WTC11 (cell line): ENCODE measurements at regions not wholly inside any gene's neighbourhood (a gene's known extent, or its start where the extent isn't known, plus 50 kb on each side); places are given as distances from the start of the nearest gene placed in this dataset.

Source experiments
- ATAC-seq: fragments of 200-7000 bp; cut with Tn5 transposase; 2 replicates; pipeline ENCODE4 v1.10.0; 2021; ENCODE audit warnings: mild to moderate bottlenecking, moderate library complexity
- CTCF ChIA-PET: fragments of 300-600 bp; sonication (Branson Sonifier 250); formaldehyde crosslinking; loops from one replicate; lab custom pipeline; 2021; ENCODE audit warnings: antibody characterized with exemption; lab: Charles Lee
- POLR2A ChIA-PET: fragments of 350-600 bp; sonication (Branson Sonifier 250); formaldehyde crosslinking; loops from one replicate; lab custom pipeline; 2021; ENCODE audit warnings: antibody characterized with exemption; lab: Charles Lee
- DNase-seq: peaks from one replicate; pipeline ENCODE4 v3.0.0; 2021; ENCODE audit warnings: low spot score
- H3K27ac Mint-ChIP-seq: 2 replicates; pipeline ENCODE4 v1.8.0; 2021; ENCODE audit warnings: mixed read lengths
- H3K27me3 Mint-ChIP-seq: 2 replicates; pipeline ENCODE4 v1.8.0; 2021; ENCODE audit warnings: low read depth, mild to moderate bottlenecking, moderate library complexity, mixed read lengths
- H3K36me3 Mint-ChIP-seq: 2 replicates; pipeline ENCODE4 v1.8.0; 2021; ENCODE audit warnings: mixed read lengths
- H3K4me1 Mint-ChIP-seq: 2 replicates; pipeline ENCODE4 v1.8.0; 2022; ENCODE audit warnings: mixed read lengths
- H3K4me3 Mint-ChIP-seq: 2 replicates; pipeline ENCODE4 v1.8.0; 2021; ENCODE audit warnings: mild to moderate bottlenecking, moderate library complexity, mixed read lengths
- H3K9me3 Mint-ChIP-seq: 2 replicates; pipeline ENCODE4 v1.8.0; 2021; ENCODE audit warnings: mixed read lengths
- ATF1 ChIP-seq: sonication (generic); formaldehyde crosslinking; IDR thresholded peaks from 2 replicates; pipeline ENCODE4 v1.8.1; 2023; ENCODE audit warnings: mild to moderate bottlenecking, moderate library complexity, missing genetic modification reagents
- CBFB ChIP-seq: sonication (generic); formaldehyde crosslinking; IDR thresholded peaks from 2 replicates; pipeline ENCODE4 v1.8.1; 2022; ENCODE audit warnings: mild to moderate bottlenecking, low read depth, missing genetic modification reagents
- CREB1 ChIP-seq: sonication (generic); formaldehyde crosslinking; IDR thresholded peaks from 2 replicates; pipeline ENCODE4 v1.8.0; 2023; ENCODE audit warnings: mild to moderate bottlenecking, missing genetic modification reagents
- CREM ChIP-seq: sonication (generic); formaldehyde crosslinking; IDR thresholded peaks from 2 replicates; pipeline ENCODE4 v1.8.1; 2022; ENCODE audit warnings: mild to moderate bottlenecking, missing genetic modification reagents, moderate library complexity
- ELF4 ChIP-seq: sonication (generic); formaldehyde crosslinking; IDR thresholded peaks from 2 replicates; pipeline ENCODE4 v1.8.1; 2022; ENCODE audit warnings: low read depth, mild to moderate bottlenecking, moderate library complexity, missing genetic modification reagents
- FOXK1 ChIP-seq: sonication (generic); formaldehyde crosslinking; IDR thresholded peaks from 2 replicates; pipeline ENCODE4 v1.8.0; 2022; ENCODE audit warnings: mild to moderate bottlenecking, moderate library complexity, missing genetic modification reagents
- GABPB1 ChIP-seq: sonication (generic); formaldehyde crosslinking; IDR thresholded peaks from 2 replicates; pipeline ENCODE4 v1.8.1; 2023; ENCODE audit warnings: mild to moderate bottlenecking, missing genetic modification reagents
- HMGA2 ChIP-seq: fragments of 250-450 bp; sonication (Bioruptor Pico); IDR thresholded peaks from 2 replicates; pipeline ENCODE4 v1.4.0; 2021; ENCODE audit warnings: mild to moderate bottlenecking, moderate library complexity
- MXD4 ChIP-seq: fragments of 250-450 bp; sonication (Bioruptor Pico); IDR thresholded peaks from 2 replicates; pipeline ENCODE4 v1.8.0; 2021; ENCODE audit warnings: mild to moderate bottlenecking, moderate library complexity, borderline replicate concordance
- MYBL2 ChIP-seq: sonication (generic); formaldehyde crosslinking; IDR thresholded peaks from 2 replicates; pipeline ENCODE4 v1.8.1; 2023; ENCODE audit warnings: mild to moderate bottlenecking, moderate library complexity, missing genetic modification reagents
- NFATC4 ChIP-seq: fragments of 250-450 bp; sonication (Bioruptor Pico); IDR thresholded peaks from 2 replicates; pipeline ENCODE4 v1.9.0; 2021; ENCODE audit warnings: mild to moderate bottlenecking
- PRRX2 ChIP-seq: fragments of 250-450 bp; sonication (Bioruptor Pico); IDR thresholded peaks from 2 replicates; pipeline ENCODE4 v1.8.0; 2021; ENCODE audit warnings: mild to moderate bottlenecking
- ZNF138 ChIP-seq: sonication (generic); formaldehyde crosslinking; conservative IDR thresholded peaks from 2 replicates; pipeline ENCODE4 v1.8.1; 2022; ENCODE audit warnings: mild to moderate bottlenecking, moderate library complexity, missing genetic modification reagents
- ZNF219 ChIP-seq: sonication (generic); formaldehyde crosslinking; IDR thresholded peaks from 2 replicates; pipeline ENCODE4 v1.8.0; 2023; ENCODE audit warnings: missing genetic modification reagents, mild to moderate bottlenecking, borderline replicate concordance
- ZNF263 ChIP-seq: sonication (generic); formaldehyde crosslinking; IDR thresholded peaks from 2 replicates; pipeline ENCODE4 v1.8.1; 2022; ENCODE audit warnings: low read depth, mild to moderate bottlenecking, moderate library complexity, missing genetic modification reagents
- ZNF396 ChIP-seq: fragments of 250-450 bp; sonication (Bioruptor Pico); IDR thresholded peaks from 2 replicates; pipeline ENCODE4 v1.8.0; 2021; ENCODE audit warnings: mild to moderate bottlenecking, moderate library complexity, borderline replicate concordance
- TF ChIP-seq, protein P1 (sequence below): sonication (generic); formaldehyde crosslinking; IDR thresholded peaks from 2 replicates; pipeline ENCODE4 v1.8.1; 2022; ENCODE audit warnings: low read depth, missing genetic modification reagents, borderline replicate concordance
- TF ChIP-seq, protein P2 (sequence below): fragments of 250-450 bp; sonication (Bioruptor Pico); IDR thresholded peaks from 2 replicates; pipeline ENCODE4 v1.9.0; 2021; ENCODE audit warnings: moderate library complexity, mild to moderate bottlenecking, inconsistent platforms, borderline replicate concordance
- TF ChIP-seq, protein P3 (sequence below): sonication (generic); formaldehyde crosslinking; IDR thresholded peaks from 2 replicates; pipeline ENCODE4 v1.8.1; 2023; ENCODE audit warnings: mild to moderate bottlenecking, moderate library complexity, missing genetic modification reagents
- TF ChIP-seq, protein P4 (sequence below): sonication (generic); formaldehyde crosslinking; IDR thresholded peaks from 2 replicates; pipeline ENCODE4 v1.8.0; 2023; ENCODE audit warnings: missing genetic modification reagents
- TF ChIP-seq, protein P5 (sequence below): sonication (generic); formaldehyde crosslinking; IDR thresholded peaks from 2 replicates; pipeline ENCODE4 v1.8.0; 2022; ENCODE audit warnings: mild to moderate bottlenecking, missing genetic modification reagents
- TF ChIP-seq, protein P6 (sequence below): fragments of 250-450 bp; sonication (Bioruptor Pico); IDR thresholded peaks from 2 replicates; pipeline ENCODE4 v1.8.0; 2021; ENCODE audit warnings: mild to moderate bottlenecking
- TF ChIP-seq, protein P7 (sequence below): sonication (generic); formaldehyde crosslinking; IDR thresholded peaks from 2 replicates; pipeline ENCODE4 v1.8.1; 2023; ENCODE audit warnings: mild to moderate bottlenecking, missing genetic modification reagents, moderate library complexity
- TF ChIP-seq, protein P8 (sequence below): sonication (generic); formaldehyde crosslinking; IDR thresholded peaks from 2 replicates; pipeline ENCODE4 v1.8.1; 2022; ENCODE audit warnings: mild to moderate bottlenecking, missing genetic modification reagents, moderate library complexity, borderline replicate concordance

DNA sequence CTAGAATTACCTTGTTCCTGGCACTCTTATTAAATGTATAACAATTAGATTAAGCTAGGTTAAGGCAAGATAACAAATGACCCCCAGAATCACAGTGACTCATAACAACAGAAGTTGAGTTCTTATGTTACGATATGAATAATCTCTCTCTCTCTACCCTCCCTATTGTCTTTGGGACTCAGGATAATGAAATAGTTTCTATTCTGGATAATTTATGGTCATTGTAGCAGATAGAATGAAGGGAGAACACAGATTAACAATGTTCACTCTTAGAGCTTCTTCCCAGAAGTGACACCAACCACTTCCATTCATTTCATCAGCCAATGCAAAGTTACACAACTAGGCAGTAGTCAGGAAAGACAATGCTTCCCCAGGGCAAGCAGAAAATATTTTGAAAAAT is 334.5 kb downstream of the C11orf87 start:
- no peaks in the 10 kb centered on the region for H3K27me3 Mint-ChIP-seq
- ChIA-PET CTCF (no interaction called here), POLR2A (no interaction called here)
- no peak overlapping the region for H3K27ac Mint-ChIP-seq
- DNase-seq (no peak), ATAC-seq (no peak)
- no peaks in the 10 kb centered on the region for H3K36me3 Mint-ChIP-seq
- H3K4me3 Mint-ChIP-seq: no peak overlapping the region
- peaks cover 13% of the 10 kb centered on the region for H3K9me3 Mint-ChIP-seq
- TF ChIP-seq, protein P1, sequence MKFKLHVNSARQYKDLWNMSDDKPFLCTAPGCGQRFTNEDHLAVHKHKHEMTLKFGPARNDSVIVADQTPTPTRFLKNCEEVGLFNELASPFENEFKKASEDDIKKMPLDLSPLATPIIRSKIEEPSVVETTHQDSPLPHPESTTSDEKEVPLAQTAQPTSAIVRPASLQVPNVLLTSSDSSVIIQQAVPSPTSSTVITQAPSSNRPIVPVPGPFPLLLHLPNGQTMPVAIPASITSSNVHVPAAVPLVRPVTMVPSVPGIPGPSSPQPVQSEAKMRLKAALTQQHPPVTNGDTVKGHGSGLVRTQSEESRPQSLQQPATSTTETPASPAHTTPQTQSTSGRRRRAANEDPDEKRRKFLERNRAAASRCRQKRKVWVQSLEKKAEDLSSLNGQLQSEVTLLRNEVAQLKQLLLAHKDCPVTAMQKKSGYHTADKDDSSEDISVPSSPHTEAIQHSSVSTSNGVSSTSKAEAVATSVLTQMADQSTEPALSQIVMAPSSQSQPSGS (CRISPR knock-in tag): no peak
- TF ChIP-seq ZNF138 (CRISPR knock-in tag): no peak
- no peak for TF ChIP-seq ELF4 (CRISPR knock-in tag)
- TF ChIP-seq, protein P2, sequence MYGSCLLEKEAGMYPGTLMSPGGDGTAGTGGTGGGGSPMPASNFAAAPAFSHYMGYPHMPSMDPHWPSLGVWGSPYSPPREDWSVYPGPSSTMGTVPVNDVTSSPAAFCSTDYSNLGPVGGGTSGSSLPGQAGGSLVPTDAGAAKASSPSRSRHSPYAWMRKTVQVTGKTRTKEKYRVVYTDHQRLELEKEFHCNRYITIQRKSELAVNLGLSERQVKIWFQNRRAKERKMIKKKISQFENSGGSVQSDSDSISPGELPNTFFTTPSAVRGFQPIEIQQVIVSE (CRISPR knock-in tag): no peak
- TF ChIP-seq, protein P3, sequence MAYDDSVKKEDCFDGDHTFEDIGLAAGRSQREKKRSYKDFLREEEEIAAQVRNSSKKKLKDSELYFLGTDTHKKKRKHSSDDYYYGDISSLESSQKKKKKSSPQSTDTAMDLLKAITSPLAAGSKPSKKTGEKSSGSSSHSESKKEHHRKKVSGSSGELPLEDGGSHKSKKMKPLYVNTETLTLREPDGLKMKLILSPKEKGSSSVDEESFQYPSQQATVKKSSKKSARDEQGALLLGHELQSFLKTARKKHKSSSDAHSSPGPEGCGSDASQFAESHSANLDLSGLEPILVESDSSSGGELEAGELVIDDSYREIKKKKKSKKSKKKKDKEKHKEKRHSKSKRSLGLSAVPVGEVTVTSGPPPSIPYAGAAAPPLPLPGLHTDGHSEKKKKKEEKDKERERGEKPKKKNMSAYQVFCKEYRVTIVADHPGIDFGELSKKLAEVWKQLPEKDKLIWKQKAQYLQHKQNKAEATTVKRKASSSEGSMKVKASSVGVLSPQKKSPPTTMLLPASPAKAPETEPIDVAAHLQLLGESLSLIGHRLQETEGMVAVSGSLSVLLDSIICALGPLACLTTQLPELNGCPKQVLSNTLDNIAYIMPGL (CRISPR knock-in tag): no peak
- no peak for TF ChIP-seq GABPB1 (CRISPR knock-in tag)
- TF ChIP-seq, protein P4, sequence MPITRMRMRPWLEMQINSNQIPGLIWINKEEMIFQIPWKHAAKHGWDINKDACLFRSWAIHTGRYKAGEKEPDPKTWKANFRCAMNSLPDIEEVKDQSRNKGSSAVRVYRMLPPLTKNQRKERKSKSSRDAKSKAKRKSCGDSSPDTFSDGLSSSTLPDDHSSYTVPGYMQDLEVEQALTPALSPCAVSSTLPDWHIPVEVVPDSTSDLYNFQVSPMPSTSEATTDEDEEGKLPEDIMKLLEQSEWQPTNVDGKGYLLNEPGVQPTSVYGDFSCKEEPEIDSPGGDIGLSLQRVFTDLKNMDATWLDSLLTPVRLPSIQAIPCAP (CRISPR knock-in tag): no peak
- no peak for TF ChIP-seq MXD4
- no peak for TF ChIP-seq MYBL2 (CRISPR knock-in tag)
- no peak for TF ChIP-seq FOXK1 (CRISPR knock-in tag)
- TF ChIP-seq, protein P5, sequence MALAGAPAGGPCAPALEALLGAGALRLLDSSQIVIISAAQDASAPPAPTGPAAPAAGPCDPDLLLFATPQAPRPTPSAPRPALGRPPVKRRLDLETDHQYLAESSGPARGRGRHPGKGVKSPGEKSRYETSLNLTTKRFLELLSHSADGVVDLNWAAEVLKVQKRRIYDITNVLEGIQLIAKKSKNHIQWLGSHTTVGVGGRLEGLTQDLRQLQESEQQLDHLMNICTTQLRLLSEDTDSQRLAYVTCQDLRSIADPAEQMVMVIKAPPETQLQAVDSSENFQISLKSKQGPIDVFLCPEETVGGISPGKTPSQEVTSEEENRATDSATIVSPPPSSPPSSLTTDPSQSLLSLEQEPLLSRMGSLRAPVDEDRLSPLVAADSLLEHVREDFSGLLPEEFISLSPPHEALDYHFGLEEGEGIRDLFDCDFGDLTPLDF (CRISPR knock-in tag): no peak
- TF ChIP-seq, protein P6, sequence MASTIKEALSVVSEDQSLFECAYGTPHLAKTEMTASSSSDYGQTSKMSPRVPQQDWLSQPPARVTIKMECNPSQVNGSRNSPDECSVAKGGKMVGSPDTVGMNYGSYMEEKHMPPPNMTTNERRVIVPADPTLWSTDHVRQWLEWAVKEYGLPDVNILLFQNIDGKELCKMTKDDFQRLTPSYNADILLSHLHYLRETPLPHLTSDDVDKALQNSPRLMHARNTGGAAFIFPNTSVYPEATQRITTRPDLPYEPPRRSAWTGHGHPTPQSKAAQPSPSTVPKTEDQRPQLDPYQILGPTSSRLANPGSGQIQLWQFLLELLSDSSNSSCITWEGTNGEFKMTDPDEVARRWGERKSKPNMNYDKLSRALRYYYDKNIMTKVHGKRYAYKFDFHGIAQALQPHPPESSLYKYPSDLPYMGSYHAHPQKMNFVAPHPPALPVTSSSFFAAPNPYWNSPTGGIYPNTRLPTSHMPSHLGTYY (CRISPR knock-in tag): no peak
- TF ChIP-seq ZNF396: no peak
- TF ChIP-seq, protein P7, sequence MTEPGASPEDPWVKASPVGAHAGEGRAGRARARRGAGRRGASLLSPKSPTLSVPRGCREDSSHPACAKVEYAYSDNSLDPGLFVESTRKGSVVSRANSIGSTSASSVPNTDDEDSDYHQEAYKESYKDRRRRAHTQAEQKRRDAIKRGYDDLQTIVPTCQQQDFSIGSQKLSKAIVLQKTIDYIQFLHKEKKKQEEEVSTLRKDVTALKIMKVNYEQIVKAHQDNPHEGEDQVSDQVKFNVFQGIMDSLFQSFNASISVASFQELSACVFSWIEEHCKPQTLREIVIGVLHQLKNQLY (CRISPR knock-in tag): no peak
- TF ChIP-seq ZNF263: no peak
- H3K4me1 Mint-ChIP-seq: 0 out of 2 replicates have a peak, but pooled peaks cover under 1% of the 10 kb centered on the region

DNA sequence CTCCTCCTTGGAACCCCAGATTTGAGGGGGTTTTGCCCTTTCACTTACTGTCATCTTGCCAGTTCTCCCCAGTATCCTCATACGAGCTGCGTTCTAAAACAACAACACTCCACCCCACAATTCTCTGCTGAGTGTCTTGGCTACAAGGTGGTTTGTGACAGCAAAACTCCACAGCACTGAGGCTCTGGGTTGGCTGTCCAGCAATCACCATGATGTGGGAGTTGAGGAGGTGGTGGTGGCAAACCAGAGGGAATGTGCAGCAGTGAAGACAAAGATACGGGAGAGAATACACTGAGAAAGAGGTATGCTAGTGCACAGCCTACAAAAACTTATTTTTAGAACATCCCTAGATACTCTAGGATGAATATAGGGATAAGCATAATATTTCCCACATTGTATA is 335.0 kb downstream of the C11orf87 start:
- TF ChIP-seq, protein P7 (CRISPR knock-in tag): no peak
- no peak for TF ChIP-seq CREM
- TF ChIP-seq ZNF396: no peak
- TF ChIP-seq, protein P2 (CRISPR knock-in tag): no peak
- TF ChIP-seq CREB1 (CRISPR knock-in tag): no peak
- no peak for TF ChIP-seq ELF4 (CRISPR knock-in tag)
- TF ChIP-seq HMGA2 (CRISPR knock-in tag): no peak
- no peak for TF ChIP-seq ZNF219
- TF ChIP-seq, protein P8, sequence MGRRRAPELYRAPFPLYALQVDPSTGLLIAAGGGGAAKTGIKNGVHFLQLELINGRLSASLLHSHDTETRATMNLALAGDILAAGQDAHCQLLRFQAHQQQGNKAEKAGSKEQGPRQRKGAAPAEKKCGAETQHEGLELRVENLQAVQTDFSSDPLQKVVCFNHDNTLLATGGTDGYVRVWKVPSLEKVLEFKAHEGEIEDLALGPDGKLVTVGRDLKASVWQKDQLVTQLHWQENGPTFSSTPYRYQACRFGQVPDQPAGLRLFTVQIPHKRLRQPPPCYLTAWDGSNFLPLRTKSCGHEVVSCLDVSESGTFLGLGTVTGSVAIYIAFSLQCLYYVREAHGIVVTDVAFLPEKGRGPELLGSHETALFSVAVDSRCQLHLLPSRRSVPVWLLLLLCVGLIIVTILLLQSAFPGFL: no peak
- no peak for TF ChIP-seq PRRX2 (CRISPR knock-in tag)
- TF ChIP-seq ATF1 (CRISPR knock-in tag): no peak
- TF ChIP-seq CBFB (CRISPR knock-in tag): no peak
- no peak for TF ChIP-seq NFATC4 (CRISPR knock-in tag)
- H3K36me3 Mint-ChIP-seq: no peaks in the 10 kb centered on the region
- ATAC-seq (no peak), DNase-seq (no peak)
- H3K4me1 Mint-ChIP-seq: no peaks in the 10 kb centered on the region
- H3K27me3 Mint-ChIP-seq: no peaks in the 10 kb centered on the region
- peaks cover 13% of the 10 kb centered on the region for H3K9me3 Mint-ChIP-seq
- ChIA-PET POLR2A (no interaction called here), CTCF (no interaction called here)
- no peak overlapping the region for H3K4me3 Mint-ChIP-seq
- H3K27ac Mint-ChIP-seq: peak overlapping the region; percentile 10; the same call in 1 of the 2 replicates
